HepG2 (cell line): ENCODE measurements at regions not wholly inside any gene's neighbourhood (a gene's known extent, or its start where the extent isn't known, plus 50 kb on each side); places are given as distances from the start of the nearest gene placed in this dataset.

Experiments used
- ATAC-seq: fragments of 200-7000 bp; cut with Tn5 transposase; 3 replicates; pipeline ENCODE4 v1.9.1; 2020; ENCODE audit warnings: mild to moderate bottlenecking, moderate library complexity
- BruUV-seq: library from RNA; stranded (reverse); fragments of 400-500 nt; replicated peaks from 2 replicates; lab custom pipeline; 2021; lab: Mats Ljungman, UMichigan
- CTCF ChIA-PET: fragments of 300-600 bp; formaldehyde crosslinking; extraction: SDS; loops from one replicate; lab custom pipeline; 2021; ENCODE audit warnings: low total read pairs, inconsistent platforms, low intra/inter-chr PET ratio; lab: Yijun Ruan, JAX
- POLR2A ChIA-PET: fragments of 350-600 bp; sonication (Branson Sonifier 250); formaldehyde crosslinking; loops from one replicate; lab custom pipeline; 2020; ENCODE audit warnings: antibody characterized with exemption, inconsistent platforms; lab: Yijun Ruan, JAX
- DNase-seq: peaks from one replicate; pipeline ENCODE4 v3.0.0-alpha.2; 2015; ENCODE audit warnings: low spot score
- FAIRE-seq: peaks from 3 replicates; lab custom pipeline; 2011; peaks lifted over from hg19 to GRCh38; lab: Jason Lieb, UNC
- H2AFZ ChIP-seq: one replicate; pipeline ENCODE4 v1.6.1; 2011; ENCODE audit warnings: low read length, inconsistent platforms
- H3K27ac ChIP-seq: fragments of 300-600 bp; 3 replicates; pipeline ENCODE4 v1.8.0; 2011; ENCODE audit warnings: mixed run types, mild to moderate bottlenecking, mixed read lengths, low read length, inconsistent platforms; ENCODE audit not compliant: insufficient read depth; ENCODE audit errors: extremely low read length
- H3K27me3 ChIP-seq, 2 experiments: fragments of 200-600 bp in 1 of 2; 2 replicates in 1 of 2; 3 replicates in 1 of 2; pipeline versions ENCODE4 v1.6.0 to v1.8.0; 2011; ENCODE audit warnings: low read length in 2 of 2, mild to moderate bottlenecking in 2 of 2, moderate library complexity in 2 of 2, inconsistent platforms in 1 of 2; ENCODE audit not compliant: insufficient read depth in 2 of 2, control insufficient read depth in 1 of 2
- H3K36me3 ChIP-seq, 2 experiments: fragments of 200-600 bp in 1 of 2; replicated peaks in 1 of 2; 2 replicates in 1 of 2; 3 replicates in 1 of 2; pipeline versions ENCODE4 v1.5.1 to v1.8.0; 2011; ENCODE audit warnings: low read length in 2 of 2, inconsistent platforms in 1 of 2; ENCODE audit not compliant: insufficient read depth in 2 of 2, control insufficient read depth in 1 of 2
- H3K4me1 ChIP-seq: 2 replicates; pipeline ENCODE4 v1.5.1; 2012; ENCODE audit warnings: low read length, inconsistent platforms; ENCODE audit not compliant: insufficient read depth
- H3K4me2 ChIP-seq: 2 replicates; pipeline ENCODE4 v1.6.0; 2011; ENCODE audit warnings: low read depth, low read length, inconsistent platforms
- H3K4me3 ChIP-seq, 3 experiments: fragments of 200-600 bp in 1 of 3; sonication (generic), shearing (Covaris generic) in 1 of 3; replicated peaks in 1 of 3; 2 replicates each; pipeline ENCODE4 v1.5.1; 2011 to 2016; ENCODE audit warnings: low read length in 3 of 3, inconsistent platforms in 2 of 3, low read depth in 2 of 3, mild to moderate bottlenecking in 2 of 3, control low read depth in 1 of 3, mixed read lengths in 1 of 3; ENCODE audit not compliant: insufficient read depth in 1 of 3
- H3K79me2 ChIP-seq: one replicate; pipeline ENCODE4 v1.6.1; 2011; ENCODE audit warnings: low read length, inconsistent platforms; ENCODE audit not compliant: insufficient read depth
- H3K9ac ChIP-seq: 2 replicates; pipeline ENCODE4 v1.6.0; 2011; ENCODE audit warnings: mild to moderate bottlenecking, low read depth, low read length, inconsistent platforms; ENCODE audit not compliant: insufficient read depth
- H3K9me3 ChIP-seq: 2 replicates; pipeline ENCODE4 v1.5.1; 2012; ENCODE audit warnings: mild to moderate bottlenecking, low read length
- H4K20me1 ChIP-seq: 2 replicates; pipeline ENCODE4 v1.6.0; 2011; ENCODE audit warnings: inconsistent platforms, mild to moderate bottlenecking, low read length, moderate library complexity; ENCODE audit not compliant: insufficient read depth
- ARID2 ChIP-seq: sonication (generic); formaldehyde crosslinking; IDR thresholded peaks from 2 replicates; pipeline ENCODE4 v1.8.1; 2022; ENCODE audit warnings: mild to moderate bottlenecking, missing genetic modification reagents, borderline replicate concordance
- ZBTB46 ChIP-seq: sonication (generic); formaldehyde crosslinking; IDR thresholded peaks from 2 replicates; pipeline ENCODE4 v1.4.0; 2020; ENCODE audit warnings: mild to moderate bottlenecking, missing genetic modification reagents, borderline replicate concordance
- ZNF782 ChIP-seq: sonication (generic); formaldehyde crosslinking; IDR thresholded peaks from 2 replicates; pipeline ENCODE4 v1.4.0; 2020; ENCODE audit warnings: missing genetic modification reagents, mild to moderate bottlenecking, borderline replicate concordance
- ZNF878 ChIP-seq: sonication (generic); formaldehyde crosslinking; IDR thresholded peaks from 2 replicates; pipeline ENCODE4 v1.8.1; 2023; ENCODE audit warnings: mild to moderate bottlenecking, missing genetic modification reagents, moderate library complexity
- WGBS: methylation state at CpG from one replicate; pipeline ENCODE4 v1.1.6; 2017; ENCODE audit warnings: low lambda C conversion rate; 5-methylcytosine and 5-hydroxymethylcytosine counted together
- in situ Hi-C: cut with HindIII; loops from 2 replicates; pipeline ENCODE4 v1.10.0; 2017; ENCODE audit warnings: low pct_unique_long_range_greater_than_20kb; ENCODE audit not compliant: extremely low pct_ligation_motif_present
- intact Hi-C: fragments of 100-400 bp; cut with micrococcal nuclease; formaldehyde crosslinking; loops from one replicate; pipeline ENCODE4 v1.10.0; 2022; ENCODE audit not compliant: unreplicated experiment
- TF ChIP-seq, protein P1 (sequence below), 2 experiments: sonication (generic) in 1 of 2; formaldehyde crosslinking in 1 of 2; IDR thresholded peaks; 2 replicates each; pipeline versions ENCODE4 v1.6.1 to v1.9.0; 2014 to 2022; ENCODE audit warnings: antibody characterized with exemption in 1 of 2, borderline replicate concordance in 1 of 2, inconsistent platforms in 1 of 2, low read depth in 1 of 2, missing genetic modification reagents in 1 of 2
- TF ChIP-seq, protein P2 (sequence below): sonication (generic); formaldehyde crosslinking; IDR thresholded peaks from 2 replicates; pipeline ENCODE4 v1.4.0; 2020; ENCODE audit warnings: missing genetic modification reagents
- TF ChIP-seq, protein P3 (sequence below): sonication (generic); formaldehyde crosslinking; IDR thresholded peaks from 2 replicates; pipeline ENCODE4 v1.9.0; 2021; ENCODE audit warnings: missing genetic modification reagents, borderline replicate concordance

- no peak for TF ChIP-seq ZBTB46 (CRISPR knock-in tag)
- TF ChIP-seq, protein P1, sequence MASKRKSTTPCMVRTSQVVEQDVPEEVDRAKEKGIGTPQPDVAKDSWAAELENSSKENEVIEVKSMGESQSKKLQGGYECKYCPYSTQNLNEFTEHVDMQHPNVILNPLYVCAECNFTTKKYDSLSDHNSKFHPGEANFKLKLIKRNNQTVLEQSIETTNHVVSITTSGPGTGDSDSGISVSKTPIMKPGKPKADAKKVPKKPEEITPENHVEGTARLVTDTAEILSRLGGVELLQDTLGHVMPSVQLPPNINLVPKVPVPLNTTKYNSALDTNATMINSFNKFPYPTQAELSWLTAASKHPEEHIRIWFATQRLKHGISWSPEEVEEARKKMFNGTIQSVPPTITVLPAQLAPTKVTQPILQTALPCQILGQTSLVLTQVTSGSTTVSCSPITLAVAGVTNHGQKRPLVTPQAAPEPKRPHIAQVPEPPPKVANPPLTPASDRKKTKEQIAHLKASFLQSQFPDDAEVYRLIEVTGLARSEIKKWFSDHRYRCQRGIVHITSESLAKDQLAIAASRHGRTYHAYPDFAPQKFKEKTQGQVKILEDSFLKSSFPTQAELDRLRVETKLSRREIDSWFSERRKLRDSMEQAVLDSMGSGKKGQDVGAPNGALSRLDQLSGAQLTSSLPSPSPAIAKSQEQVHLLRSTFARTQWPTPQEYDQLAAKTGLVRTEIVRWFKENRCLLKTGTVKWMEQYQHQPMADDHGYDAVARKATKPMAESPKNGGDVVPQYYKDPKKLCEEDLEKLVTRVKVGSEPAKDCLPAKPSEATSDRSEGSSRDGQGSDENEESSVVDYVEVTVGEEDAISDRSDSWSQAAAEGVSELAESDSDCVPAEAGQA (IDR thresholded peaks at IDR 0.05; ENCODE audit: low read depth): no peak
- TF ChIP-seq, protein P1 (CRISPR knock-in tag; IDR thresholded peaks at IDR 0.05; ENCODE audit: borderline replicate concordance): no peak
These were observed 246.8 kb upstream of the TET2 start (continued) for GRCh38 chr4:104899863-104900262.

GRCh38 chr4:104901438-104901837 is 245.2 kb upstream of the TET2 start:
- no peaks in the 10 kb centered on the region for H3K27me3 ChIP-seq
- H3K9me3 ChIP-seq: no peaks in the 10 kb centered on the region
- no peak overlapping the region for H3K4me3 ChIP-seq
- DNase-seq (no peak), FAIRE-seq (no peak), ATAC-seq (peak; percentile 61)
- no peak overlapping the region for H3K4me2 ChIP-seq
- ChIA-PET CTCF (no interaction called here), POLR2A (no interaction called here)
- H4K20me1 ChIP-seq: no peaks in the 10 kb centered on the region
- H3K36me3 ChIP-seq: no peaks in the 10 kb centered on the region
- no peaks in the 10 kb centered on the region for H3K4me1 ChIP-seq
- H3K79me2 ChIP-seq: no peaks in the 10 kb centered on the region
- BruUV-seq: no TSS peak
- intact Hi-C loops: no loop called here
- no peak overlapping the region for H2AFZ ChIP-seq
- WGBS: 3% methylated on average over 3 of the region's 3 CpGs
- no peak overlapping the region for H3K27ac ChIP-seq
- no peak overlapping the region for H3K9ac ChIP-seq
- in situ Hi-C loops: loop anchor here (25.0 kb wide), 1 partner anchor 561 kb away; the partner anchor contains the start of gene PPA2
- TF ChIP-seq, protein P2, sequence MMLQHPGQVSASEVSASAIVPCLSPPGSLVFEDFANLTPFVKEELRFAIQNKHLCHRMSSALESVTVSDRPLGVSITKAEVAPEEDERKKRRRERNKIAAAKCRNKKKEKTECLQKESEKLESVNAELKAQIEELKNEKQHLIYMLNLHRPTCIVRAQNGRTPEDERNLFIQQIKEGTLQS (CRISPR knock-in tag): no peak
- TF ChIP-seq, protein P3, sequence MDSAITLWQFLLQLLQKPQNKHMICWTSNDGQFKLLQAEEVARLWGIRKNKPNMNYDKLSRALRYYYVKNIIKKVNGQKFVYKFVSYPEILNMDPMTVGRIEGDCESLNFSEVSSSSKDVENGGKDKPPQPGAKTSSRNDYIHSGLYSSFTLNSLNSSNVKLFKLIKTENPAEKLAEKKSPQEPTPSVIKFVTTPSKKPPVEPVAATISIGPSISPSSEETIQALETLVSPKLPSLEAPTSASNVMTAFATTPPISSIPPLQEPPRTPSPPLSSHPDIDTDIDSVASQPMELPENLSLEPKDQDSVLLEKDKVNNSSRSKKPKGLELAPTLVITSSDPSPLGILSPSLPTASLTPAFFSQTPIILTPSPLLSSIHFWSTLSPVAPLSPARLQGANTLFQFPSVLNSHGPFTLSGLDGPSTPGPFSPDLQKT: no peak
- TF ChIP-seq ARID2 (no peak), ZNF878 (no peak), ZNF782 (CRISPR knock-in tag) (no peak)
